ENCODE measurements at regions not wholly inside any gene's neighbourhood (a gene's known extent, or its start where the extent isn't known, plus 50 kb on each side); places are given as distances from the start of the nearest gene placed in this dataset.

- no peaks in the 10 kb centered on the region for H3K4me1 ChIP-seq
- H3K4me3 ChIP-seq = no peak overlapping the region
- intact Hi-C loops (cut with DNase I) = no loop called here
- no peaks in the 10 kb centered on the region for H3K36me3 ChIP-seq
- no peak for ATAC-seq
- no peaks in the 10 kb centered on the region for H3K27me3 ChIP-seq (ENCODE audit: low read depth)
- H3K9me3 ChIP-seq = peaks cover 9% of the 10 kb centered on the region
- no peak for DNase-seq
- TF ChIP-seq CTCF (IDR thresholded peaks at IDR 0.05) = no peak
- H3K27ac ChIP-seq = no peak overlapping the region
These were observed 445.6 kb upstream of the RBMS3 start for GRCh38 chr3:28835249-28835648.

- Histone ChIP-seq H3K36me3 (no peaks in the 10 kb centered on the region), H3K27me3 (ENCODE audit: low read depth) (no peaks in the 10 kb centered on the region), H3K27ac (no peak overlapping the region), H3K4me1 (no peaks in the 10 kb centered on the region), H3K9me3 (peaks cover 9% of the 10 kb centered on the region), H3K4me3 (no peak overlapping the region)
- peak in 1 of 2 donors; percentile 46 for ATAC-seq
- DNase-seq = peak; percentile 42
- TF ChIP-seq CTCF (IDR thresholded peaks at IDR 0.05) = no peak
- intact Hi-C loops (cut with DNase I) = no loop called here
These were observed 445.1 kb upstream of the RBMS3 start for GRCh38 chr3:28835751-28836150.

GRCh38 chr3:28836199-28836598, 444.7 kb upstream of the RBMS3 start:
- no peak for TF ChIP-seq CTCF (IDR thresholded peaks at IDR 0.05)
- intact Hi-C loops (cut with DNase I) = no loop called here
- Histone ChIP-seq H3K9me3 (peaks cover 7% of the 10 kb centered on the region), H3K27me3 (ENCODE audit: low read depth) (no peaks in the 10 kb centered on the region), H3K4me1 (no peaks in the 10 kb centered on the region), H3K4me3 (no peak overlapping the region), H3K36me3 (no peaks in the 10 kb centered on the region), H3K27ac (no peak overlapping the region)
- ATAC-seq (no peak), DNase-seq (no peak)

- no peak overlapping the region for H3K27ac ChIP-seq
- no peak for ATAC-seq
- no peak for TF ChIP-seq CTCF (IDR thresholded peaks at IDR 0.05)
- no peaks in the 10 kb centered on the region for H3K36me3 ChIP-seq
- no peaks in the 10 kb centered on the region for H3K9me3 ChIP-seq
- H3K4me1 ChIP-seq = no peaks in the 10 kb centered on the region
- no peak overlapping the region for H3K4me3 ChIP-seq
- intact Hi-C loops (cut with DNase I) = no loop called here
- H3K27me3 ChIP-seq (ENCODE audit: low read depth) = no peaks in the 10 kb centered on the region
- DNase-seq = no peak
These were observed 439.9 kb upstream of the RBMS3 start for GRCh38 chr3:28840976-28841376.

- no peak for TF ChIP-seq CTCF (IDR thresholded peaks at IDR 0.05)
- Histone ChIP-seq H3K36me3 (no peaks in the 10 kb centered on the region), H3K9me3 (no peaks in the 10 kb centered on the region), H3K4me3 (no peak overlapping the region), H3K27me3 (ENCODE audit: low read depth) (no peaks in the 10 kb centered on the region), H3K4me1 (no peaks in the 10 kb centered on the region), H3K27ac (no peak overlapping the region)
- DNase-seq = no peak
- intact Hi-C loops (cut with DNase I) = no loop called here
- no peak for ATAC-seq
These were observed 439.4 kb upstream of the RBMS3 start for GRCh38 chr3:28841441-28841840.
